Cardiac muscle cell (in vitro differentiated cells and primary cell): ENCODE measurements at regions not wholly inside any gene's neighbourhood (a gene's known extent, or its start where the extent isn't known, plus 50 kb on each side); places are given as distances from the start of the nearest gene placed in this dataset.

Experiments
- DNase-seq, 2 donors: peaks; one replicate each; pipeline versions ENCODE4 v3.0.0 to v3.0.0-alpha.2; 2010 to 2017; ENCODE audit warnings: low read depth in 1 of 2, low spot score in 1 of 2
- H3K27ac ChIP-seq: fragments of 200-600 bp; sonication (generic); 2 replicates; pipeline ENCODE4 v1.5.1; 2016
- H3K27me3 ChIP-seq: fragments of 200-600 bp; sonication (generic); 2 replicates; pipeline ENCODE4 v1.6.0; 2016; ENCODE audit warnings: control low read depth
- H3K36me3 ChIP-seq: fragments of 200-600 bp; sonication (generic); 2 replicates; pipeline ENCODE4 v1.5.1; 2016; ENCODE audit warnings: control low read depth
- H3K4me1 ChIP-seq: fragments of 200-600 bp; sonication (generic); 2 replicates; pipeline ENCODE4 v1.8.1; 2017; ENCODE audit warnings: low read depth, mild to moderate bottlenecking, mixed run types
- H3K4me3 ChIP-seq: fragments of 200-600 bp; sonication (generic); 2 replicates; pipeline ENCODE4 v1.5.1; 2016; ENCODE audit warnings: mild to moderate bottlenecking
- H3K9me3 ChIP-seq: fragments of 200-600 bp; sonication (generic); 2 replicates; pipeline ENCODE4 v1.5.1; 2017; ENCODE audit warnings: low read depth, mild to moderate bottlenecking, control low read depth
- CTCF ChIP-seq: IDR thresholded peaks from 2 replicates; pipeline ENCODE4 v1.5.1; 2012; ENCODE audit warnings: low read depth, mild to moderate bottlenecking, low read length

- TF ChIP-seq CTCF = no peak
- no peak for DNase-seq
- Histone ChIP-seq H3K4me1 (no peaks in the 10 kb centered on the region), H3K27me3 (no peaks in the 10 kb centered on the region), H3K36me3 (no peaks in the 10 kb centered on the region), H3K27ac (no peak overlapping the region), H3K9me3 (no peaks in the 10 kb centered on the region), H3K4me3 (no peak overlapping the region)
Measured at GRCh38 chr2:175400975-175401374, 219.5 kb upstream of the ATP5MC3 start.

GRCh38 chr2:175399326-175399725 lies 217.8 kb upstream of the ATP5MC3 start:
- no peak overlapping the region for H3K4me3 ChIP-seq
- no peaks in the 10 kb centered on the region for H3K36me3 ChIP-seq
- no peak overlapping the region for H3K27ac ChIP-seq
- H3K9me3 ChIP-seq = no peaks in the 10 kb centered on the region
- no peaks in the 10 kb centered on the region for H3K4me1 ChIP-seq
- DNase-seq = no peak
- no peak for TF ChIP-seq CTCF
- H3K27me3 ChIP-seq = no peaks in the 10 kb centered on the region

GRCh38 chr2:175398848-175399247 lies 217.3 kb upstream of the ATP5MC3 start:
- H3K4me3 ChIP-seq = no peak overlapping the region
- no peaks in the 10 kb centered on the region for H3K9me3 ChIP-seq
- H3K27me3 ChIP-seq = no peaks in the 10 kb centered on the region
- no peaks in the 10 kb centered on the region for H3K36me3 ChIP-seq
- peak in 1 of 2 donors; percentile 12 for DNase-seq
- no peaks in the 10 kb centered on the region for H3K4me1 ChIP-seq
- TF ChIP-seq CTCF = no peak
- no peak overlapping the region for H3K27ac ChIP-seq

- Histone ChIP-seq H3K27me3 (no peaks in the 10 kb centered on the region), H3K4me3 (no peak overlapping the region), H3K4me1 (no peaks in the 10 kb centered on the region), H3K27ac (no peak overlapping the region), H3K9me3 (no peaks in the 10 kb centered on the region), H3K36me3 (no peaks in the 10 kb centered on the region)
- TF ChIP-seq CTCF = no peak
- no peak for DNase-seq
Measured at GRCh38 chr2:175396696-175397095, 215.2 kb upstream of the ATP5MC3 start.

DNA sequence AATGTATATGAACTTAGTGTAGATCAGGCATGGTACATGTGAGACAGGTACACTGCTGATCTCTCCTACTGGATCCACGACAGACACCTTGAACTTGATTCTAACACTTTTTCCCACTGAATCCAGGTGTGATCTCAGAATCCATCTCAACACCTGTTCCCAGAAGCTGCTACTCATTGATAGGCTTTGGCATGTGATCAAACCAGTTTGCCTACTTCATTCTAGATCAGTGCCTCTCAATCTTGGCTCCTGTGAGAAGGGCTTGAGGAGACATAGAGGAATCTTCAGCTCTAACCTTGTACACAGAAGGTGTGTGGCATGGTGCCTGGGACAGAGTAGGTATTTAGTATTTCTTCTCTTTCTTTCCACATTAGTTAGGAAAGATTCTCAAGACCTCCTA lies 212.3 kb upstream of the ATP5MC3 start:
- no peak overlapping the region for H3K27ac ChIP-seq
- H3K36me3 ChIP-seq = no peaks in the 10 kb centered on the region
- no peak for DNase-seq
- no peak overlapping the region for H3K4me3 ChIP-seq
- no peaks in the 10 kb centered on the region for H3K9me3 ChIP-seq
- no peaks in the 10 kb centered on the region for H3K4me1 ChIP-seq
- TF ChIP-seq CTCF = no peak
- H3K27me3 ChIP-seq = no peaks in the 10 kb centered on the region

GRCh38 chr2:175383286-175383685 lies 201.8 kb upstream of the ATP5MC3 start:
- Histone ChIP-seq H3K27me3 (no peaks in the 10 kb centered on the region), H3K4me3 (no peak overlapping the region), H3K4me1 (no peaks in the 10 kb centered on the region), H3K27ac (no peak overlapping the region), H3K9me3 (no peaks in the 10 kb centered on the region), H3K36me3 (no peaks in the 10 kb centered on the region)
- DNase-seq = no peak
- TF ChIP-seq CTCF = no peak
